ENCODE measurements at regions not wholly inside any gene's neighbourhood (a gene's known extent, or its start where the extent isn't known, plus 50 kb on each side); places are given as distances from the start of the nearest gene placed in this dataset.

- no peak overlapping the region for H3K27ac Mint-ChIP-seq
- no peaks in the 10 kb centered on the region for H3K27me3 Mint-ChIP-seq
- no peaks in the 10 kb centered on the region for H3K36me3 Mint-ChIP-seq (ENCODE audit: low read depth)
- peaks cover 15% of the 10 kb centered on the region for H3K4me1 Mint-ChIP-seq (ENCODE audit: low read depth)
- H3K4me3 Mint-ChIP-seq, result no peak overlapping the region
- H3K9me3 Mint-ChIP-seq, result no peaks in the 10 kb centered on the region
- DNase-seq, result no peak
These were observed 80.5 kb upstream of the BTG1 start for GRCh38 chr12:92226071-92226661.

DNA sequence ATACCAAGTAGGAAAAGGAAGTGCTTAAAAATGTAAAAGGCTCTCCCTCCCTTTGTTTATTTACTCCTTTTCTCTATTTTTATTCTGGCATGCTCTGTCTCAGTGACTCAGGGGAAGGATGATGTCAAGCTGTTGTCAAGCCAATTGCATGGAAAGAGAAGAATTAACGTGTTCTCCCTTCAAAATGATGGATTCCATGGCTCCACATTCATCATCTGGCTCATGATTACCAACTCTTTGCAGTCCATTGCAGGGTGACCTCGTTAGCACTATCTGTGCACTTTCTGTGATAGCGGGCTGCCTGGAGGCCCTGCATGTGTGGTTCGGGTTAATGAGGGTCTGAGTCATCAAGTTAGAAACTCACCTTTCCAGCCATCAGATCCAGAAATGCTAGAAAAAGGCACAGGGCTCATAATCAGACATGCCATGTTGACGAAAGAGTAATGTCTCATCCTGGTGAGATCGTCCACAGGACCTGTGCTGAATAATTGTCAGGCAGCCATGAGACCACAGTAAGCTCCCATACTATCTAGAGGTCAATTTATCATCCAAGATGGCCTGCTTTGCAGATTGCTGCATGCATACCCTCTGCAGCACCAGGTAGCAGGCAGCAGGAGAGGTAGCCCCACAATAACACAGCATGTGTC, 79.2 kb upstream of the BTG1 start:
- no peaks in the 10 kb centered on the region for H3K27me3 Mint-ChIP-seq
- no peak overlapping the region for H3K27ac Mint-ChIP-seq
- peaks cover 15% of the 10 kb centered on the region for H3K4me1 Mint-ChIP-seq (ENCODE audit: low read depth)
- no peaks in the 10 kb centered on the region for H3K36me3 Mint-ChIP-seq (ENCODE audit: low read depth)
- no peak for DNase-seq
- no peak overlapping the region for H3K4me3 Mint-ChIP-seq
- H3K9me3 Mint-ChIP-seq, result no peaks in the 10 kb centered on the region

GRCh38 chr12:92223481-92223880, 77.8 kb upstream of the BTG1 start:
- no peak overlapping the region for H3K27ac Mint-ChIP-seq

DNA sequence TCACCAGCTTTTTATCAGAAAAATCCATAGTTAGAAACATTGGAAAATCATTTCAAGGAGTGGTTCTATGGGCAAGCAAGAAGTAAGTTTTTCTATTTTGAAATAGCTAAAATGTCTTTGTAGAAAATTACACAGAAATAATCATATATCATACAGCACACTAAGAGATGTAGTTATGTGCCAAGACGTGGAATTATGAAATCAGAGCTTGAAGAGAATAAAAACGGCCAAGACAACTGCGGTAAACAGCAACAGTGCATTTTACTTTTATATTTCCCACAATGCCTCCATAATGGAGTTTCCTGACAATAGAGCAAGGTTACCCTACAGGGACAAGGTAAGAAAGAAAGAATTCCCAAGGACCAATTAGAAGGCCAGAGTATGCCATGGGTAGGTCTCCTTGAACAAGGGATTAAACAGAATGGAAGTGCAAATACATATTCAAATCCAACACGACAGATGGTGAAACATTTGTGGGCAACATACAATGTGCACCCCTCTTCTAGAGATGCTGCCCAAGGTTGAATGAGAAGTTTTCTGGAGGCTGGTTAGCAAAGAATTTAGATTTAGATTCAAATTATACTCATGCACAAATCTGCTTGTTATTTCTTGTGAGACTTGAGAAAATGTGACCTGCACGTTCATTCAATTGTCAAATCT, 76.1 kb upstream of the BTG1 start:
- DNase-seq, result no peak
- no peaks in the 10 kb centered on the region for H3K36me3 Mint-ChIP-seq (ENCODE audit: low read depth)
- H3K4me3 Mint-ChIP-seq, result no peak overlapping the region
- H3K27me3 Mint-ChIP-seq, result no peaks in the 10 kb centered on the region
- H3K9me3 Mint-ChIP-seq, result no peaks in the 10 kb centered on the region
- no peak overlapping the region for H3K27ac Mint-ChIP-seq
- peaks cover 25% of the 10 kb centered on the region for H3K4me1 Mint-ChIP-seq (ENCODE audit: low read depth)

More at GRCh38 chr12:92223481-92223880, 77.8 kb upstream of the BTG1 start:
- H3K9me3 Mint-ChIP-seq, result no peaks in the 10 kb centered on the region
- H3K27me3 Mint-ChIP-seq, result no peaks in the 10 kb centered on the region
- no peak overlapping the region for H3K4me3 Mint-ChIP-seq
- H3K4me1 Mint-ChIP-seq (ENCODE audit: low read depth), result peaks cover 18% of the 10 kb centered on the region
- no peak for DNase-seq
- H3K36me3 Mint-ChIP-seq (ENCODE audit: low read depth), result no peaks in the 10 kb centered on the region

GRCh38 chr12:92218394-92219077, 72.9 kb upstream of the BTG1 start:
- peaks cover 29% of the 10 kb centered on the region for H3K4me1 Mint-ChIP-seq (ENCODE audit: low read depth)
- DNase-seq, result no peak
- H3K9me3 Mint-ChIP-seq, result no peaks in the 10 kb centered on the region
- H3K36me3 Mint-ChIP-seq (ENCODE audit: low read depth), result no peaks in the 10 kb centered on the region
- no peaks in the 10 kb centered on the region for H3K27me3 Mint-ChIP-seq
- H3K4me3 Mint-ChIP-seq, result peak overlapping the region; percentile 23
- H3K27ac Mint-ChIP-seq, result peak overlapping the region; percentile 88

GRCh38 chr12:92216092-92216491, 70.4 kb upstream of the BTG1 start:
- H3K4me1 Mint-ChIP-seq (ENCODE audit: low read depth), result peaks cover 38% of the 10 kb centered on the region
- H3K4me3 Mint-ChIP-seq, result no peak overlapping the region
- peaks cover 3% of the 10 kb centered on the region for H3K36me3 Mint-ChIP-seq (ENCODE audit: low read depth)
- H3K27ac Mint-ChIP-seq, result no peak overlapping the region
- no peak for DNase-seq
- no peaks in the 10 kb centered on the region for H3K27me3 Mint-ChIP-seq
- H3K9me3 Mint-ChIP-seq, result peaks cover 5% of the 10 kb centered on the region

DNA sequence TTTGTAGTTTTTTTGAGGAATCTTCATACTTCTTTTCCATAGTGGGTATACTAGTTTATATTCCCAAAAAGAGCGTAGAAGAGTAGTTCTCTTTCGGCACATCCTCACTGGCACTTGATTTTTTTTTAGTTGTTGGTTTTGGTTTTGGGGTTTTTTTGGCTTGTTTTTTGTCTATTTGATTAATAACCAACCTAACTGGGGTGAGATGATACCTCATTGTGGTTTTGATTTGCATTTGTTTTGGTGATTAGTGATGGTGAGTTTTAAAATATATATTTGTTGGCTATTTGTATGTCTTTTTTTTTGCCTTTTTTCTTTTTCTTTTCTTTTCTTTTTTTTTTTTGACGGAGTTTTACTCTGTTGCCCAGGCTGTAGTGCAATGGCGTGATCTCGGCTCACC, 69.7 kb upstream of the BTG1 start:
- DNase-seq, result no peak
- Mint-ChIP-seq H3K4me1 (ENCODE audit: low read depth) (peaks cover 42% of the 10 kb centered on the region), H3K27me3 (no peaks in the 10 kb centered on the region), H3K27ac (no peak overlapping the region), H3K4me3 (no peak overlapping the region), H3K36me3 (ENCODE audit: low read depth) (peaks cover 3% of the 10 kb centered on the region), H3K9me3 (peaks cover 5% of the 10 kb centered on the region)

GRCh38 chr12:92213166-92213565, 67.5 kb upstream of the BTG1 start:
- no peak overlapping the region for H3K27ac Mint-ChIP-seq
- H3K9me3 Mint-ChIP-seq, result peaks cover 5% of the 10 kb centered on the region
- peaks cover 3% of the 10 kb centered on the region for H3K36me3 Mint-ChIP-seq (ENCODE audit: low read depth)
- no peak overlapping the region for H3K4me3 Mint-ChIP-seq
- peaks cover 47% of the 10 kb centered on the region for H3K4me1 Mint-ChIP-seq (ENCODE audit: low read depth)
- no peaks in the 10 kb centered on the region for H3K27me3 Mint-ChIP-seq
- no peak for DNase-seq

- H3K9me3 Mint-ChIP-seq, result peaks cover 5% of the 10 kb centered on the region
- peaks cover 3% of the 10 kb centered on the region for H3K36me3 Mint-ChIP-seq (ENCODE audit: low read depth)
- no peak overlapping the region for H3K4me3 Mint-ChIP-seq
- H3K27ac Mint-ChIP-seq, result peak overlapping the region; percentile 87
- H3K4me1 Mint-ChIP-seq (ENCODE audit: low read depth), result peaks cover 51% of the 10 kb centered on the region
- DNase-seq, result no peak
- H3K27me3 Mint-ChIP-seq, result no peaks in the 10 kb centered on the region
These were observed 64.4 kb upstream of the BTG1 start for GRCh38 chr12:92210071-92210470.

GRCh38 chr12:92208613-92209121, 63.0 kb upstream of the BTG1 start:
- Mint-ChIP-seq H3K4me3 (peak overlapping the region; percentile 74), H3K36me3 (ENCODE audit: low read depth) (peaks cover 3% of the 10 kb centered on the region)
- DNase-seq, result peak; percentile 49

DNA sequence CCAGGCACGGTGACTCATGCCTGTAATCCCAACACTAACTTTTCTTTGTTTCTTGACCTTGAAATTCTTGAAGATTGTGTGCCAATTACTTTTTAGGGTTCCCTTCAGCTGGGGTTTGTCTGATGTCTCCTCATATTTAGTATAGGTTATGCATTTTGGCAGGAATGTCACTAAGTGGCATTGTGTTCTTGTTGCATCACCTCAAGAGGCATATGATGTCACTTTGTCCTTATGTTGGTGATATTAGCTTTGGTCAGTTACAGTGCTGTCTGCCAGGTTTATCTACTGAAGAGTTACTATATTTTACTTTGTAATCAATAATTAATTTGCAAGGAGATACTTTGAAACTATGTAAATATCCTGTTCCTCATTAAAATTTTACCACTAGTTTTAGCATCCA, 61.0 kb upstream of the BTG1 start:
- no peak for DNase-seq
- H3K27me3 Mint-ChIP-seq, result no peaks in the 10 kb centered on the region
- peaks cover 36% of the 10 kb centered on the region for H3K4me1 Mint-ChIP-seq (ENCODE audit: low read depth)
- H3K9me3 Mint-ChIP-seq, result peaks cover 2% of the 10 kb centered on the region
- H3K36me3 Mint-ChIP-seq (ENCODE audit: low read depth), result peaks cover under 1% of the 10 kb centered on the region
- no peak overlapping the region for H3K4me3 Mint-ChIP-seq
- H3K27ac Mint-ChIP-seq, result no peak overlapping the region

More at GRCh38 chr12:92208613-92209121, 63.0 kb upstream of the BTG1 start:
- Mint-ChIP-seq H3K9me3 (peaks cover 5% of the 10 kb centered on the region), H3K4me1 (ENCODE audit: low read depth) (peaks cover 44% of the 10 kb centered on the region), H3K27me3 (no peaks in the 10 kb centered on the region), H3K27ac (peak overlapping the region; percentile 90)

DNA sequence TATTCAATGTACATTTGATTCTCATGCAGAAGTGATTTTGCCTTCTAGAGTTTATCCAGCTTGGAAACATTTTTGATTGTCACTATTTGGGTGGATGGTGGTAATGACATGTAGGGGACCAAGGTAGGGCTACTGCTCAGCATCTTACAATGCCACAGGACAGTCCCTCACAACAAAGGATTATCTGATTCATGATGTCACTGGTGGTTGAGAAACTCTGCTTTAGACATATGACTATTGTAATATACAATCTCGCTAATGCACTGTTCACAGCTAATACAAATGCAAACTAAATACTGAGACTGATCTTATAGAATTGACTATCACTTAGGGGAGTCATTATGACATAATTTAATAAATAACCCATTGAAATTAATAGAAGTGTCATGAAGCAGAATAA, 60.4 kb upstream of the BTG1 start:
- H3K9me3 Mint-ChIP-seq, result no peaks in the 10 kb centered on the region
- H3K27me3 Mint-ChIP-seq, result no peaks in the 10 kb centered on the region
- no peak overlapping the region for H3K4me3 Mint-ChIP-seq
- peaks cover 38% of the 10 kb centered on the region for H3K4me1 Mint-ChIP-seq (ENCODE audit: low read depth)
- H3K36me3 Mint-ChIP-seq (ENCODE audit: low read depth), result no peaks in the 10 kb centered on the region
- H3K27ac Mint-ChIP-seq, result no peak overlapping the region
- no peak for DNase-seq

GRCh38 chr12:92199819-92200576, 54.4 kb upstream of the BTG1 start:
- Mint-ChIP-seq H3K4me3 (no peak overlapping the region), H3K4me1 (ENCODE audit: low read depth) (peaks cover 4% of the 10 kb centered on the region), H3K27me3 (no peaks in the 10 kb centered on the region), H3K36me3 (ENCODE audit: low read depth) (no peaks in the 10 kb centered on the region), H3K27ac (no peak overlapping the region), H3K9me3 (peaks cover 6% of the 10 kb centered on the region)
- no peak for DNase-seq

DNA sequence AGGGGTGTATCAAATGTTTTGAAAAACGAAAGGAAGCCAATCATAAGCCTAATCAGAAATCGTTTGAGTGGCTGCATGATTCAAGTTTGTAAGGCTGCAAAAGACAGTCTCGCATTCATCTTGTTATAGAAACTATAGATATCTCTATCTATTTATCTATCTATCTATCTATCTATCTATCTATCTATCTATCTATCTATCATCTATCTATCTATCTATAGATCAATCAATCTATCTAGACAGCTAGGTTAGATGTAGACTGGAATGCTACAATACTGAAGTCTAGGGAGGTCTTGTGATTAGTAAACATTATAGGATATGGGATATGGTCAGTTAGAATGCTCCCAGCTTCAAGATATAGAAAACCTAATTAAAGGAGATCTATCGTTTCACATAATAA, 52.2 kb upstream of the BTG1 start:
- no peak overlapping the region for H3K4me3 Mint-ChIP-seq
- H3K27ac Mint-ChIP-seq, result no peak overlapping the region
- H3K36me3 Mint-ChIP-seq (ENCODE audit: low read depth), result no peaks in the 10 kb centered on the region
- H3K9me3 Mint-ChIP-seq, result peaks cover 6% of the 10 kb centered on the region
- H3K27me3 Mint-ChIP-seq, result no peaks in the 10 kb centered on the region
- peaks cover 4% of the 10 kb centered on the region for H3K4me1 Mint-ChIP-seq (ENCODE audit: low read depth)
- DNase-seq, result no peak

Data from activated T-cell treated with anti-CD3 and anti-CD28 coated beads, Interleukin-2, amount 50 U/mL, for 24 hours (primary cell).